ENCODE measurements at regions not wholly inside any gene's neighbourhood (a gene's known extent, or its start where the extent isn't known, plus 50 kb on each side); places are given as distances from the start of the nearest gene placed in this dataset.

DNA sequence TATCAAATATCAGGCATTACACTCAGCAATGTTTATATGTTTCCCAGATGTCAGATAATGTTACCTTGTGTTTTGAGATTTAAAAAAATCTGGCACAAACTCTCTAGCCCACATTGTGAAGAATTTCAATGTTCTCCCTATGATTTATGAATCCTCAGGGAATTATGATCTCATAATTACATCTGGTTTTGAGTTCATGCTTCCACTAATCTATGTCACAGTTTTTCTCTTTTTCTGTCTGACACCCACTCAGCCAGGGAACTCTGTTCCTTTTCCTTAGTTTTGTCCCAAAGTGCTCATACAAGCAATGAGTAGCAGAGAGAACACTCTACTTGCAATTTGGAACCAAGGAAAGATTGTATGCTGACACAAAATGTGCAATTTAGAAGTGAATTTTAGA is 212.1 kb upstream of the POF1B start:
- no peak overlapping the region for H2AFZ ChIP-seq
- no peaks in the 10 kb centered on the region for H3K79me2 ChIP-seq
- TF ChIP-seq, protein P1, sequence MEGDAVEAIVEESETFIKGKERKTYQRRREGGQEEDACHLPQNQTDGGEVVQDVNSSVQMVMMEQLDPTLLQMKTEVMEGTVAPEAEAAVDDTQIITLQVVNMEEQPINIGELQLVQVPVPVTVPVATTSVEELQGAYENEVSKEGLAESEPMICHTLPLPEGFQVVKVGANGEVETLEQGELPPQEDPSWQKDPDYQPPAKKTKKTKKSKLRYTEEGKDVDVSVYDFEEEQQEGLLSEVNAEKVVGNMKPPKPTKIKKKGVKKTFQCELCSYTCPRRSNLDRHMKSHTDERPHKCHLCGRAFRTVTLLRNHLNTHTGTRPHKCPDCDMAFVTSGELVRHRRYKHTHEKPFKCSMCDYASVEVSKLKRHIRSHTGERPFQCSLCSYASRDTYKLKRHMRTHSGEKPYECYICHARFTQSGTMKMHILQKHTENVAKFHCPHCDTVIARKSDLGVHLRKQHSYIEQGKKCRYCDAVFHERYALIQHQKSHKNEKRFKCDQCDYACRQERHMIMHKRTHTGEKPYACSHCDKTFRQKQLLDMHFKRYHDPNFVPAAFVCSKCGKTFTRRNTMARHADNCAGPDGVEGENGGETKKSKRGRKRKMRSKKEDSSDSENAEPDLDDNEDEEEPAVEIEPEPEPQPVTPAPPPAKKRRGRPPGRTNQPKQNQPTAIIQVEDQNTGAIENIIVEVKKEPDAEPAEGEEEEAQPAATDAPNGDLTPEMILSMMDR (IDR thresholded peaks at IDR 0.05) = no peak
- H3K4me1 ChIP-seq = no peaks in the 10 kb centered on the region
- no peaks in the 10 kb centered on the region for H3K27me3 ChIP-seq (ENCODE audit: control insufficient read depth, insufficient read depth, low read length)
- no peaks in the 10 kb centered on the region for H3K36me3 ChIP-seq (ENCODE audit: control insufficient read depth, insufficient read depth, low read length)
- H3K9ac ChIP-seq = no peak overlapping the region
- no peak overlapping the region for H3K4me2 ChIP-seq (ENCODE audit: low read length)
- no peak overlapping the region for H3K27ac ChIP-seq
- H3K4me3 ChIP-seq (ENCODE audit: low read depth, low read length) = no peak overlapping the region
- no peaks in the 10 kb centered on the region for H3K9me3 ChIP-seq (ENCODE audit: control insufficient read depth, low read length)

- no peaks in the 10 kb centered on the region for H3K36me3 ChIP-seq (ENCODE audit: control insufficient read depth, insufficient read depth, low read length)
- H3K4me1 ChIP-seq = no peaks in the 10 kb centered on the region
- no peak overlapping the region for H3K4me3 ChIP-seq (ENCODE audit: low read depth, low read length)
- H3K79me2 ChIP-seq = no peaks in the 10 kb centered on the region
- no peak overlapping the region for H2AFZ ChIP-seq
- no peak overlapping the region for H3K9ac ChIP-seq
- H3K27me3 ChIP-seq (ENCODE audit: control insufficient read depth, insufficient read depth, low read length) = no peaks in the 10 kb centered on the region
- no peak overlapping the region for H3K4me2 ChIP-seq (ENCODE audit: low read length)
- no peak overlapping the region for H3K27ac ChIP-seq
- TF ChIP-seq, protein P1 (IDR thresholded peaks at IDR 0.05) = no peak
- H3K9me3 ChIP-seq (ENCODE audit: control insufficient read depth, low read length) = no peaks in the 10 kb centered on the region
These were observed 211.2 kb upstream of the POF1B start for GRCh38 chrX:85590638-85591037.

DNA sequence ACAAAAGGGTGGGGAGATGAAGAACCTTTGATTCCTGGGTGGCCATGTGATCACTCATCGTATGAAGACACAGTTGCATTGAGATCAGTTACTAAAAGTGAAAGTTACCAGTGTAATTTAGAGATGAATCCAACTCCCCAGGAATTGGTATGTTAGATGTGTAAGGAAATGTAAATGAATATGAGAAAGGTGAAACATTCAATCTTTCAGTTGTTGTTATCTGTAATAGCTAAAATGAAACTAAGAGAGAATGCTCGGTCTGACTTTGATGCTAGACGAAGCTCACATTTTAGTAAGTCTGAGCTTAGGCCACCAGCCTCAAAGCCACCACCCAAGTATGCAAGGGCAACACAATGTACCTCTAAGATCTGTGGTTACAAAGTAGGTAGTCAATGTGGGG is 194.3 kb upstream of the POF1B start:
- Histone ChIP-seq H3K9ac (no peak overlapping the region), H3K79me2 (no peaks in the 10 kb centered on the region), H3K27ac (no peak overlapping the region)

DNA sequence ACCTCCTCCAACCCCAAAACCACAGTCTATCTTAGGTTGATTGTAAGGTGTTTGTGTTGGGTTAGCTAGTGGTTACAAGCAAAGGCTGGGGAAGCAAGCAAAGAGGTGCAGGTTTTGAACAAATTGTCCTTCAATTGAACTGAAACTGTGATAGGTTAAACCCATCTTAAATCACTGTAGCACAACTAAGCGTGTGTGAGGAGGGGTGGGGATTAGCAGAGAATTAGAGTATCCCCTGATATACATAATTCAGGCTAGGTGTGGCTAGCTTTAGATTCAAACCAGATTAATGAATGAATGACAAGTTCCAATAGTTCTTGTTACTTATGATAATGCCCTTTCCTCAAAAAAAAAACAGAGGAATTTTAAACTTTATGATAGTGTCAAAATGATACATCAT is 191.0 kb upstream of the POF1B start:
- no peaks in the 10 kb centered on the region for H3K9me3 ChIP-seq (ENCODE audit: control insufficient read depth, low read length)
- TF ChIP-seq, protein P1 (IDR thresholded peaks at IDR 0.05) = no peak
- no peaks in the 10 kb centered on the region for H3K79me2 ChIP-seq
- no peaks in the 10 kb centered on the region for H3K4me1 ChIP-seq
- no peaks in the 10 kb centered on the region for H3K27me3 ChIP-seq (ENCODE audit: control insufficient read depth, insufficient read depth, low read length)
- no peak overlapping the region for H3K9ac ChIP-seq
- H3K27ac ChIP-seq = no peak overlapping the region
- H3K4me2 ChIP-seq (ENCODE audit: low read length) = no peak overlapping the region
- no peaks in the 10 kb centered on the region for H3K36me3 ChIP-seq (ENCODE audit: control insufficient read depth, insufficient read depth, low read length)
- no peak overlapping the region for H3K4me3 ChIP-seq (ENCODE audit: low read depth, low read length)
- no peak overlapping the region for H2AFZ ChIP-seq

More for the DNA sequence above, 194.3 kb upstream of the POF1B start:
- Histone ChIP-seq H3K4me2 (ENCODE audit: low read length) (no peak overlapping the region), H3K4me3 (ENCODE audit: low read depth, low read length) (no peak overlapping the region), H3K9me3 (ENCODE audit: control insufficient read depth, low read length) (no peaks in the 10 kb centered on the region), H3K36me3 (ENCODE audit: control insufficient read depth, insufficient read depth, low read length) (no peaks in the 10 kb centered on the region), H3K4me1 (no peaks in the 10 kb centered on the region), H2AFZ (no peak overlapping the region), H3K27me3 (ENCODE audit: control insufficient read depth, insufficient read depth, low read length) (no peaks in the 10 kb centered on the region)
- TF ChIP-seq, protein P1 (IDR thresholded peaks at IDR 0.05) = no peak

- Histone ChIP-seq H3K4me1 (no peaks in the 10 kb centered on the region), H3K36me3 (ENCODE audit: control insufficient read depth, insufficient read depth, low read length) (no peaks in the 10 kb centered on the region), H3K27ac (no peak overlapping the region), H3K4me3 (ENCODE audit: low read depth, low read length) (no peak overlapping the region), H2AFZ (no peak overlapping the region), H3K9ac (no peak overlapping the region), H3K27me3 (ENCODE audit: control insufficient read depth, insufficient read depth, low read length) (no peaks in the 10 kb centered on the region), H3K79me2 (no peaks in the 10 kb centered on the region), H3K4me2 (ENCODE audit: low read length) (no peak overlapping the region), H3K9me3 (ENCODE audit: control insufficient read depth, low read length) (no peaks in the 10 kb centered on the region)
- TF ChIP-seq, protein P1 (IDR thresholded peaks at IDR 0.05) = no peak
These were observed 190.2 kb upstream of the POF1B start for GRCh38 chrX:85569686-85570085.
